ENCODE measurements at regions not wholly inside any gene's neighbourhood (a gene's known extent, or its start where the extent isn't known, plus 50 kb on each side); places are given as distances from the start of the nearest gene placed in this dataset.

GRCh38 chr7:45993621-45994020 lies 72.5 kb upstream of the IGFBP3 start:
- Histone ChIP-seq H3K4me1 (ENCODE audit: control insufficient read depth, insufficient read depth, low read length) (no peaks in the 10 kb centered on the region), H3K9me3 (replicated peaks; ENCODE audit: control insufficient read depth, insufficient read depth, low read length) (no peaks in the 10 kb centered on the region), H2AFZ (ENCODE audit: control insufficient read depth, low read depth, low read length) (no peak overlapping the region), H3K4me2 (ENCODE audit: control insufficient read depth, insufficient read depth) (no peak overlapping the region), H3K79me2 (ENCODE audit: control insufficient read depth, insufficient read depth, low read length) (no peaks in the 10 kb centered on the region), H3K36me3 (ENCODE audit: control insufficient read depth in 2 of 2, insufficient read depth in 2 of 2, low read length in 1 of 2) (no peaks in the 10 kb centered on the region), H3K27ac (ENCODE audit: control insufficient read depth, insufficient read depth) (no peak overlapping the region), H3K27me3 (replicated peaks in 1 of 2; ENCODE audit: control insufficient read depth in 2 of 2, insufficient read depth in 2 of 2, low read length in 1 of 2) (no peaks in the 10 kb centered on the region), H3K9ac (ENCODE audit: control insufficient read depth, insufficient read depth, low read length) (no peak overlapping the region), H3K4me3 (no peak overlapping the region), H4K20me1 (ENCODE audit: control insufficient read depth, insufficient read depth) (no peaks in the 10 kb centered on the region)
- ChIA-PET CTCF (interaction anchor here (1.1 kb wide), 1 partner anchor 357 kb away, joined by 3 read pairs; no protein-coding TSS in a partner anchor), SMC1A (ENCODE audit: uncharacterized antibody, unreplicated experiment) (interaction anchor here (0.6 to 1.3 kb wide), 4 partner anchors 10 to 1232 kb away, joined by 3 to 7 read pairs (median 4); no protein-coding TSS in a partner anchor), POLR2A (interaction anchor here (1.2 kb wide), 1 partner anchor 10 kb away, joined by 3 read pairs; no protein-coding TSS in a partner anchor), RAD21 (ENCODE audit: unreplicated experiment) (interaction anchor here (1.2 kb wide), 1 partner anchor 71 kb away, joined by 4 read pairs; no protein-coding TSS in a partner anchor)
- FAIRE-seq: no peak
- no TSS peak for BruUV-seq (replicated peaks)
- TF ChIP-seq BRCA1 (IDR thresholded peaks at IDR 0.05; ENCODE audit: low read depth, low read length) (no peak), CBFB (IDR thresholded peaks at IDR 0.05; ENCODE audit: low read depth) (no peak), RCOR1 (conservative IDR thresholded peaks at IDR 0.05; ENCODE audit: low read depth, low read length) (no peak)
- in situ Hi-C loops (cut with MboI): no loop called here
- intact Hi-C loops (cut with micrococcal nuclease; ENCODE audit: unreplicated experiment): no loop called here
- ATAC-seq: no peak
- DNase-seq (ENCODE audit: low read depth, low spot score): no peak

GRCh38 chr7:45992826-45993225 lies 71.8 kb upstream of the IGFBP3 start:
- 18% methylated on average over 4 of the region's 4 CpGs for WGBS (ENCODE audit: insufficient coverage, insufficient replicate concordance, low lambda C conversion rate, missing lambda C conversion rate)
- H3K9me3 ChIP-seq (replicated peaks; ENCODE audit: control insufficient read depth, insufficient read depth, low read length): no peaks in the 10 kb centered on the region
- no peak overlapping the region for H3K4me3 ChIP-seq
- H3K4me2 ChIP-seq (ENCODE audit: control insufficient read depth, insufficient read depth): no peak overlapping the region
- in situ Hi-C loops (cut with MboI): no loop called here
- POLR2A ChIA-PET: no interaction called here
- TF ChIP-seq POLR2AphosphoS2 (IDR thresholded peaks at IDR 0.05; ENCODE audit: low read depth, low read length) (no peak), ZBTB40 (IDR thresholded peaks at IDR 0.05; ENCODE audit: borderline replicate concordance) (no peak), USF1 (IDR thresholded peaks at IDR 0.05; ENCODE audit: borderline replicate concordance, extremely low read length, insufficient read depth, low read depth, low read length) (no peak), STAT1 (conservative IDR thresholded peaks at IDR 0.05) (no peak), GATAD2B (conservative IDR thresholded peaks at IDR 0.05; ENCODE audit: low read depth) (no peak)
- BruUV-seq (replicated peaks): no TSS peak
- FAIRE-seq (no peak), DNase-seq (ENCODE audit: low read depth, low spot score) (no peak), ATAC-seq (no peak)
- intact Hi-C loops (cut with micrococcal nuclease; ENCODE audit: unreplicated experiment): no loop called here
- no peaks in the 10 kb centered on the region for H3K79me2 ChIP-seq (ENCODE audit: control insufficient read depth, insufficient read depth, low read length)
- RAD21 ChIA-PET (ENCODE audit: unreplicated experiment): no interaction called here
- H4K20me1 ChIP-seq (ENCODE audit: control insufficient read depth, insufficient read depth): no peaks in the 10 kb centered on the region
- H3K4me1 ChIP-seq (ENCODE audit: control insufficient read depth, insufficient read depth, low read length): no peaks in the 10 kb centered on the region
- CTCF ChIA-PET: interaction anchor here (1.1 to 1.2 kb wide), 2 partner anchors 358 to 365 kb away, joined by 3 read pairs; no protein-coding TSS in a partner anchor
- no peaks in the 10 kb centered on the region for H3K36me3 ChIP-seq (ENCODE audit: control insufficient read depth in 2 of 2, insufficient read depth in 2 of 2, low read length in 1 of 2)
- H3K9ac ChIP-seq (ENCODE audit: control insufficient read depth, insufficient read depth, low read length): no peak overlapping the region
- SMC1A ChIA-PET (ENCODE audit: uncharacterized antibody, unreplicated experiment): interaction anchor here (1.0 to 1.3 kb wide), 2 partner anchors 9 to 16 kb away, joined by 4 to 7 read pairs; no protein-coding TSS in a partner anchor
- H3K27ac ChIP-seq (ENCODE audit: control insufficient read depth, insufficient read depth): no peak overlapping the region
- H3K27me3 ChIP-seq (replicated peaks in 1 of 2; ENCODE audit: control insufficient read depth in 2 of 2, insufficient read depth in 2 of 2, low read length in 1 of 2): no peaks in the 10 kb centered on the region
- no peak overlapping the region for H2AFZ ChIP-seq (ENCODE audit: control insufficient read depth, low read depth, low read length)
